Stimulated activated CD4-positive, alpha-beta T cell treated with anti-CD3 and anti-CD28 coated beads, Interleukin-4, amount 100 ng/mL, for 4 hours (primary cell): ENCODE measurements at regions not wholly inside any gene's neighbourhood (a gene's known extent, or its start where the extent isn't known, plus 50 kb on each side); places are given as distances from the start of the nearest gene placed in this dataset.
"Not testable (repeated sequence)": the region's sequence is repeated elsewhere in the genome, so short reads cannot be mapped to it uniquely, and the experiment has no call there.

Experiments
- DNase-seq, 2 experiments: peaks; one replicate each; pipeline ENCODE4 v3.0.0-alpha.2; 2020

DNA sequence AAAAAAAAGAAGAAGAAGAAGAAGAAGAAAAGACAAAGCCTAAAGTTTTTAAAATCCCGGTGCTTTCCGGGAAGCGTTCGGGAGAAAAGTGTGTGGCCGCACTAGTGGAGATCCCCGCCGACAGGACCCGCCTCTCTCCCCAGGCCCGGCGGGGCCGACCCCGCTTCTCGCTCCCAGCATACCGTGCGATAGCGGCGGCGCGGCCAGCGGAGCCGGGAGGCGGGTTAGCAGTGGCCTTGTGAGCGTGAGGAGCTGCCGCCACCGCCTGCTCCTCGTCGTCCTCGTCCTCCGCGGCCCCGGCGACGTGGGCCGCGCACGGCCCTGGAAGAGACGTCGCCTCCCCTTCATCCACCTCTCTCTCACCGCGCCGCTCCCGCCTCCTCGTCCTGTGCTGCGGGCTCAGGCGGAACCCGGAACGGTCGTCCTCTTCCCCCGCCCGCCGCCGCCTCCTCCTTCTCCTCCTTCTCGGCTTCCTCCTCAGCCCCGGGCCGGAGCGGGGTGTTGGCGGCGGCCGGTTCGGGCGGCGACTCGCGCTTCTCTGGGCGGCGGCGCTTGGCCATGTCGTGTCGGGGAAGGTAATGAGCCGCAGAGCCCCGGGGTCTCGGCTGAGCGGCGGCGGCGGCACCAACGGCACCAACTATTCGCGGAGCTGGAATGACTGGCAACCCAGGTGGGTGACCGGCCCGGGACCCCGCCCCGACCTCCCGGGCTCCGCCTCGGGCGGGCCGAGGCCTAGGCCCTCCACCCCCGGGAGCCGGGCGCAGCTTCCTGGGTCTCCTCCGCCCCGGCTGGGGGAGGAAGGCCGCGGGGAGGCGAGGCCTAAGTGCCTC, 62.6 kb upstream of the CDR2 start:
- peak; percentile 66 to 67 for DNase-seq

DNA sequence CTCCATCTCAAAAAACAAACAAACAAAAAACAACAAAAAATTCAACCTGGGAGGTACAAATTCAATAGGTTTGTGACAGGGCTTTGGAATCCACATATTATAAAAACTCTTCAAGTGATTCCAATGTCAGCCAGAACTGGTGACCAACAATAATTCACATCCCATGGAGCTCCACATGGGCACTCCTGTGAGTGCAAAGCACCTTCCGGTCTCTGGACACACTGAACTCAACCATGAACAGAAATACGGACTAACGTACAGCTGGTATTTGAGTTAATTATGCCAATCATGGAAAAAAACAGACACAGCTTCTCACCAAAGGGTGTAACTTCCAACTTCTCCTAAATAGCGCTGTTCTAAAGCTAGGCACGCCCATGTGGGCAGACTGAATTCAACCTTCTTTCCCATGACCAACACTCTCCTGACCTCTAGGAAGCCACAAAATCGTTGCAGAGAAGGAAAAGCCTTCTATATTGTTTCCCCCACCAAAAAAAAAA, 62.0 kb upstream of the CDR2 start:
- DNase-seq = not testable (repeated sequence)

DNA sequence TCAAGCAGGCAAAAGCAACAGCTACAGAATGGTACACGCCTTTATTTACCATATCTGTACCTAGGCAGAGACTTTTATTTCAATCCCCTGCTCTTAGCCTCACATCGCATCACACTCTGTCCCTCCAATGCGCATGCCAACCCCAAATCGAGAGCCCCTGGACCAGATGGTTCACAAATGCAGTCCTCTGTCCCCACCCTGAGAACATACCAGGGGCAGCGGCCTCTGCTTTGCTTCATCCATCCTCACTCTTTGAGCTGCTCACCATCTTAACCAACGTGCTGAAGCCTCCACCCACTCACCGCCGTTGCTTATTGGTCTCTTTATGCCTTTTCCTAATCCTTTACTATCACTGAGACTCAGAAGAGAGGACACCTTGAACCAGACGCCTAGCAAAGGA, 56.9 kb upstream of the CDR2 start:
- DNase-seq = not testable (repeated sequence)

DNA sequence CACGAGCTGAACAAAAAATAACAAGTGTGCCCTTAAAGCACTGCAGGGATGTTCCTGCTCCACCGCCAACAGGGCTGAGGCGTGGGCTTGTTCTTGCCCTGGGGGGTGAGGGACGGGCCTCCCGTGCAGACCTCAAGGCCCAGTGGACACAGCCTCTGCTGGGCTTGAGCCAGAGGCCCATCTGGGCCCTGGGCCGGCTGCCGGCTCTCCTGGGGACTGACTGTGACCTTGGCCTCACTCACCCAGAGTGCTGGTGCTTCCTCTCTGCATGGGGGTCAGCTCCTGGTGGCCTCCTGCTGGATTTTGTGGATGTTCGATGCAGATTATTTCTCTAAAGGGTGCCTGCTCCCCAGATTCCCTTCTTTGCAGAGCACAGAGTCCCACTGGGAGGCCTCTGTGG, 54.2 kb upstream of the CDR2 start:
- no peak for DNase-seq

DNA sequence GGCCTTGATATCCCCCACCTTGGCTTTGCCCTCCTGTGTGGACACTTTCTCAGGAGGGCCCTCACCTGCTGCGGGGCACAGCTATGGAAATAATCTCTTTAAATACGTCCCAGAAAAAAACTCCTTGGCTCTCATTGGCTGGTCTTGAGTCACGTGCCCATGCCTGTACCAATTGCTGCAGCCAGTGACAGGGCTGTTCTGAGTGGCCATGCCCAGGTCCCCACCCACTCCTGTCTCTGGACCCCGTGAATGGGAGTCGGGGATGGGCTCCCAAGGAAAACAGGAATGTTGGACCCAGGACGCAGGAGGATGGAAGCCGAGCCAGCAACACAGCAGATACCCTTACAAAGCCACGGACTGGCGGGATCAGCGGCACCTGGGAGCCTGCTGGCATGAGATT, 53.1 kb upstream of the CDR2 start:
- no peak for DNase-seq

DNA sequence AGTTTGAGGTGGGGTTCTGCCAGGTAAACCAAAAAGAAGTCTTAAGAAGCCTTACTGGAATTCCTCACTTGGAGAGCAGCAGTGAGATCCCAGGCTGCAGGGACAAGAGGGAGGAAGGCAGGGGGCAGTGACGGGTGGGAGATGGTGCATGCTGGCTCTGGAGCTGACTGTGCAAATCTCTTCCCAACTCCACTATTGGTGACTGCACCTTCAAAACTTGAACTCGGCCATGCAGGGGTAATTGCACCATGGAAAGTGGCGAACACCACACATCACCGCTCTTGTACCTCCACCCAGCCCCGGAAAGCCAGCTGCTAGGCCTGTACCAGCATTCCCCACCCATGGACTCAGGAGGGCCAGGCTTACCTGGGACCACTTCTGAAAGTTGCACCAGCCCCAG, 51.4 kb upstream of the CDR2 start:
- DNase-seq = no peak

DNA sequence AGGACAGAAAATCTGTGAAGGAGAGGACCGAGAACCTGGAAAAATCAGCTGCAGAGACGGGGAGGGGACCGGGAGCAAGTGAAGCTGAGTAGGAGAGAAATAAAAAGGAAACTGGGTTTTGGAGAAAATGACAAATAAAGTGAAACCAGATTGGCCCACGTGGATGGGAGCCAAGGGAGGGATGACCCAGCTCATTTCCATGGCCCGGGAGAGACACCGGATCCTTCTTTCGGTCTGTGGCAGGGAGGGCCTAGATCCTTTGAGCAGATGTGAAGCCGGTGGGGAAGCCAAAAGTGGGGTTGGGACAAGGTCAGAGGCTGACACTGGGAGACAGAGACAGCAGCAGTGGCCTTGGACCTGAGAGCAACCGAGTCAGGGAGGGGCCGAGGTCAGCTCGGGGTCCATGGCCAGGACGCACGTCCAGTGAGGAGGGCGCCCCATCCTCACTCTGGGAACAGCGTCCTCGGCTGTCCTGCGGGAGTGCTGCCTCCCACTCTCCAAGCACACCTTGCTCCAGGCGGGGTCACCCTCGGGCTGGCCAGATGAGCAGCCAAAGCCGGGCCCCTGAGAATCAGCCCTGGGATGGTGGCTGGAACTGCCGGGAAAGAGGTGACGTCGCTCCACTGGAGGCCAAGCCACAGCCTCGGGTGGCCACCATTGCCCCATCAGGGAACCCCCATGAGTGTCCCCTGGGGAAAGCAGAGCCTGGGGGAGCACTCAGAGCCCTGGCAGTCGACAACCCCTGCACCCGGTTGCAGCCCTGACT, 50.8 kb upstream of the CDR2 start:
- DNase-seq = no peak

DNA sequence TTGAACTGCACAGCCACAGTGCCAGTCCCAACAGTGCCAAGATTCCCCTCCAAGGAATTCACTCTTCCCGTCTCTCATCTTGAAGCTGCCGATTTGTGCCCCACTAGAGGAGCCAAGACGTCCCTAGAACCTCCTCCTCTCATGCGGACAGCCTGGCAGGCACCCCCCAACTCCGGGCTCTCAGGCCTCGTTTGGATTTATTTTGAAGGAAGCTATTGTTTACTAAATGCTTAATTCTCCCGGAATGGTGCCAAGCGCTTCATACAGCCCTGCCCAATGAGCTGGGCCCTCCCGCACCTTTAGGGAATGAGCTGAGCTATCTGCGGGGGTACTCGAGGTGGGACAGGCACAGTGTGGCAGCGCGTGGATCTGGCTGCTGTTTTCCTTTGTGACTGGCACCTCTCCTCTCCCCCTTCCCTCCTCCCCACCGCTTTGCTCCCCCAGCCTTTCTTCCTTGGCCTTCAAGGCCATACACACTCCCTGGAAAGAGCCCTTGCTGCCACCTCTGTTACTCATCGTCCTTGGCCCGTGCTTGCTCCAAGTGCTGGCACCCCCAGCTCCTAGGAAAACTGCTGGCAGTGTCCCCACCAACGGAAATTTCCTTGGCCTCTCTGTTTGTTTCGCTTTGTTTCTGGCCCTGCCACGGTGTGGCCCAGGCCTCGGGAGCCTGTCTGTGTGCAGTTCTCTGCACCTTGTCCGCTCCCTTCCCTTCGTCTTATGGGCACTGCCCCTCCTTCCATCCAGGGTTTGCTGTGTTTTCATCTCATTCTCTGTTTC, 49.9 kb upstream of the CDR2 start:
- no peak for DNase-seq
